ENCODE measurements at regions not wholly inside any gene's neighbourhood (a gene's known extent, or its start where the extent isn't known, plus 50 kb on each side); places are given as distances from the start of the nearest gene placed in this dataset.

DNA sequence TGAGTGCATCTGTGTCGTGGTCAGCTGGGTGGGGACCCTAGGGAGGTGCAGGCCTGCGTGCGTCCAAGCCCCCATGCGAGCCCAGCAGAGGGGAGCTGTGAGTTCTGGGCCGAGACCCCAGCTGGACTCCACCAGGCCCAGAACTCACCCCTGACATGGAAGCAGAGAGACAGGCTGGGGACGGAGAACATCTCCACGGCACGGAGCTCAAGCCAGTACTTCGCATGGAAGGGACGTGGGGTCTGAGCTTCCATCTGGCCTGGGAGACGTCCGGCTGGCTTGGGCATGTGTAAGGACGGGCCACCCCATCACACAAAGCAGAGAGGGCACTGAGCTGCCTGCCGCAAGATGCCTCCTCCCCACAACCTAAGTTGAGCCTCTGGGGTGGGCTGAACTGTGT is 422.4 kb downstream of the CTTN start:
- TF ChIP-seq, protein P1, sequence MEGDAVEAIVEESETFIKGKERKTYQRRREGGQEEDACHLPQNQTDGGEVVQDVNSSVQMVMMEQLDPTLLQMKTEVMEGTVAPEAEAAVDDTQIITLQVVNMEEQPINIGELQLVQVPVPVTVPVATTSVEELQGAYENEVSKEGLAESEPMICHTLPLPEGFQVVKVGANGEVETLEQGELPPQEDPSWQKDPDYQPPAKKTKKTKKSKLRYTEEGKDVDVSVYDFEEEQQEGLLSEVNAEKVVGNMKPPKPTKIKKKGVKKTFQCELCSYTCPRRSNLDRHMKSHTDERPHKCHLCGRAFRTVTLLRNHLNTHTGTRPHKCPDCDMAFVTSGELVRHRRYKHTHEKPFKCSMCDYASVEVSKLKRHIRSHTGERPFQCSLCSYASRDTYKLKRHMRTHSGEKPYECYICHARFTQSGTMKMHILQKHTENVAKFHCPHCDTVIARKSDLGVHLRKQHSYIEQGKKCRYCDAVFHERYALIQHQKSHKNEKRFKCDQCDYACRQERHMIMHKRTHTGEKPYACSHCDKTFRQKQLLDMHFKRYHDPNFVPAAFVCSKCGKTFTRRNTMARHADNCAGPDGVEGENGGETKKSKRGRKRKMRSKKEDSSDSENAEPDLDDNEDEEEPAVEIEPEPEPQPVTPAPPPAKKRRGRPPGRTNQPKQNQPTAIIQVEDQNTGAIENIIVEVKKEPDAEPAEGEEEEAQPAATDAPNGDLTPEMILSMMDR (IDR thresholded peaks at IDR 0.05), result no peak
- TF ChIP-seq POLR2A (IDR thresholded peaks at IDR 0.05), result no peak
